ENCODE measurements at regions not wholly inside any gene's neighbourhood (a gene's known extent, or its start where the extent isn't known, plus 50 kb on each side); places are given as distances from the start of the nearest gene placed in this dataset.

GRCh38 chr2:208970070-208970469 is 453.8 kb upstream of the MAP2 start:
- no peak for DNase-seq (ENCODE audit: low read depth)
- TF ChIP-seq CTCF (IDR thresholded peaks at IDR 0.05; ENCODE audit: control insufficient read depth, insufficient read depth, low read depth, low read length, missing control alignments) = no peak
- H3K4me3 ChIP-seq (ENCODE audit: control insufficient read depth, low read depth, low read length) = no peak overlapping the region

GRCh38 chr2:208977582-208977981 is 446.3 kb upstream of the MAP2 start:
- DNase-seq (ENCODE audit: low read depth) = no peak
- no peak for TF ChIP-seq CTCF (IDR thresholded peaks at IDR 0.05; ENCODE audit: control insufficient read depth, insufficient read depth, low read depth, low read length, missing control alignments)
- no peak overlapping the region for H3K4me3 ChIP-seq (ENCODE audit: control insufficient read depth, low read depth, low read length)

- no peak overlapping the region for H3K4me3 ChIP-seq (ENCODE audit: control insufficient read depth, low read depth, low read length)
- no peak for TF ChIP-seq CTCF (IDR thresholded peaks at IDR 0.05; ENCODE audit: control insufficient read depth, insufficient read depth, low read depth, low read length, missing control alignments)
- DNase-seq (ENCODE audit: low read depth) = no peak
Measured at GRCh38 chr2:208978946-208979345, 444.9 kb upstream of the MAP2 start.

- TF ChIP-seq CTCF (IDR thresholded peaks at IDR 0.05; ENCODE audit: control insufficient read depth, insufficient read depth, low read depth, low read length, missing control alignments) = no peak
- DNase-seq (ENCODE audit: low read depth) = no peak
- no peak overlapping the region for H3K4me3 ChIP-seq (ENCODE audit: control insufficient read depth, low read depth, low read length)
Measured at GRCh38 chr2:208980321-208980720, 443.5 kb upstream of the MAP2 start.

GRCh38 chr2:208982831-208983230 is 441.0 kb upstream of the MAP2 start:
- H3K4me3 ChIP-seq (ENCODE audit: control insufficient read depth, low read depth, low read length) = no peak overlapping the region
- TF ChIP-seq CTCF (IDR thresholded peaks at IDR 0.05; ENCODE audit: control insufficient read depth, insufficient read depth, low read depth, low read length, missing control alignments) = no peak
- no peak for DNase-seq (ENCODE audit: low read depth)

- no peak for TF ChIP-seq CTCF (IDR thresholded peaks at IDR 0.05; ENCODE audit: control insufficient read depth, insufficient read depth, low read depth, low read length, missing control alignments)
- DNase-seq (ENCODE audit: low read depth) = no peak
- no peak overlapping the region for H3K4me3 ChIP-seq (ENCODE audit: control insufficient read depth, low read depth, low read length)
Measured at GRCh38 chr2:208983486-208983885, 440.4 kb upstream of the MAP2 start.
